NCI-H2107 treated with DMSO at 0.1 percent for 48 hours (cell line): ENCODE measurements at regions not wholly inside any gene's neighbourhood (a gene's known extent, or its start where the extent isn't known, plus 50 kb on each side); places are given as distances from the start of the nearest gene placed in this dataset.

Experiments used
- DNase-seq: peaks from one replicate; lab custom pipeline; 2025; ENCODE audit not compliant: unreplicated experiment; lab: John Stamatoyannopoulos, UW

DNA sequence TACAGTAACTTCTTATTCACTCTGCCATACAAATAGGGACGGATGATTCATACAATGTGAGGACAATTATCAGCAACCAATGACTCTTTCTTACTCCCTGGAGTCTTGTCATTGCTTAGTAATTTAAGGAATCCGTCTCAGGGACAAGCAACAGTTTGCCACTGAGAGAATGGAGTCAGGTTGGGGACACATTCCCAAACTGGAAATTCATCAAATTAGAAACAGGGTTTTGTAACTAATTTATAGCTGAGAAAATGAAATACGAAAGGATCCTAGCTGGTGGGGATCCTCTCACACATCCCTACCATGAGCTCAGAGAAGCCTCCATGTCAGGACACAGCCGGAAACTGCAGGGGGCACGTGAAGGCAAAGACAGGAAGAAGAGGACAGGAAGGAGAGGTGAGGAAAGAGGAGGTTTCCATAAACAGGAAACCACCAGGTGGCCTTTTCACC, 50.4 kb upstream of the KDR start:
- no peak for DNase-seq

DNA sequence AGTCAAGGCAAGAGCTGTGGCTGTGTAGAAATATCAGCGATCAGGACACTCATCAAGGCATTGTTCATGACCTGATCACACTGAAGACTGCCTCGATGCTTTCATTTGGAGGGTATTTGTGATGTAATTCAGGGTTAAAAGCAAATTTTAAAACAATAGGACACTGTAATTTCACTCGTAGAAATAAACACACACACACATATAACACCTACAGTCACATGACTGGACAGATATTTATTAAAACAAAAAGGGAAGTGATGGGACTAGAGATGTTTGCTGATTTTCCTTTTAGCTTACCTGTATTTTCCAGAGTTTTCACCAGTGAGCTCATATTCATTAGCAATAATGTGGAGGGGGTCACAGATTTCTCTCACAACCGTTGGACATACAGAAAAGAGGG, 51.1 kb upstream of the KDR start:
- no peak for DNase-seq

DNA sequence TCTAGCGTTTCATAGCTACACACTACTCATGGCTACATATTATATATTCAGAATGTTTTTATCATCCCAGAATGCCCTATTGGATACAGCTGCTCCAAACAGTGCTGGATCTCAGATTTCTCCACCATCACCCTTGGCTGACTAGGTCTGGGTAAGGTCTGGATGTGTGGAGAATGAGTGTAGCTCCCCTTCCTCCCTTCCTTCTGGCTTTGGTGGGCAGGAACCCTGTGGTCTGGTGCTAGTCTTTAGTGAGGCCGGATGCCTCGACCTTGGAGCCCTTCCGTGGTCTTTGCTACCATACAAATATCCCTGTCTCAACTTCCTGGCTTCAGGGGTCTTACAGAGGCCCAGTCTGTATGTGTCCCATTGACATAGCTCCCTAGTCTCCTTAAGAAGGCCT, 52.1 kb upstream of the KDR start:
- DNase-seq, result no peak

DNA sequence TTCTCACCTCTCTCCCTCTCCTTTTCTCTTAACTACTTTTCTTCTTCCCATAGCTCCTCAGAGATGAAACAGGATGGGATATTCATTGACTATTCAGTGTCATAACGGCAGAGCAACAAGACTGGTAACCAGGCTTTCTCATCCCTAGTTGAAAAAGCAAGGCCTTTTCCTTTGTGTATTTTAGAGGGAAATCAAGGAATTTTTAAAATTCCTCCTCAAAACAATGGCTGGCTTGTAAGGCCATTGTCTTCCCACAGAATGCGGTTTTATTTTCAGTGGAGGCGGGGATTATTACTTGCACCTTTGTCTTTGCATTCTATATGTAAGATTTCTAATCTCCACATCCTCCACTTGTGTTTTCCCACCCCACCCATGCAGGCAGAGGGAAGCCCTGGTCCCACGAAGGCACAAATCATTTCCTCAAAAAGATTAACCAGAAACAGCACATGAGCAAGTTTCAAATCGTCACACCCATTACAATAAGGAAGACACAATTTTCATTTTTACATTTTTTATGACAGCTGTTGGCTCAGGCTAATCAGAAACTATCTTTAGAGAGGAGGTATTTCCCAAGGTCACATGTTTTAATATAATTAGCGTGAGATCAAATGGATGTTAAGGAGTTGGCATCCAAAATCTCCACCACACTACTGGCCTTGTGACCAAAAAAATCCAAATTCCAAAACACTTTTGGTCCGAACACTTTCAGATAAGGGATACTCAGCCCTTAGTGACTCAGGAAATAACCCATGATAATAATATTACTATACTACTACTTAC, 53.0 kb upstream of the KDR start:
- DNase-seq, result no peak

DNA sequence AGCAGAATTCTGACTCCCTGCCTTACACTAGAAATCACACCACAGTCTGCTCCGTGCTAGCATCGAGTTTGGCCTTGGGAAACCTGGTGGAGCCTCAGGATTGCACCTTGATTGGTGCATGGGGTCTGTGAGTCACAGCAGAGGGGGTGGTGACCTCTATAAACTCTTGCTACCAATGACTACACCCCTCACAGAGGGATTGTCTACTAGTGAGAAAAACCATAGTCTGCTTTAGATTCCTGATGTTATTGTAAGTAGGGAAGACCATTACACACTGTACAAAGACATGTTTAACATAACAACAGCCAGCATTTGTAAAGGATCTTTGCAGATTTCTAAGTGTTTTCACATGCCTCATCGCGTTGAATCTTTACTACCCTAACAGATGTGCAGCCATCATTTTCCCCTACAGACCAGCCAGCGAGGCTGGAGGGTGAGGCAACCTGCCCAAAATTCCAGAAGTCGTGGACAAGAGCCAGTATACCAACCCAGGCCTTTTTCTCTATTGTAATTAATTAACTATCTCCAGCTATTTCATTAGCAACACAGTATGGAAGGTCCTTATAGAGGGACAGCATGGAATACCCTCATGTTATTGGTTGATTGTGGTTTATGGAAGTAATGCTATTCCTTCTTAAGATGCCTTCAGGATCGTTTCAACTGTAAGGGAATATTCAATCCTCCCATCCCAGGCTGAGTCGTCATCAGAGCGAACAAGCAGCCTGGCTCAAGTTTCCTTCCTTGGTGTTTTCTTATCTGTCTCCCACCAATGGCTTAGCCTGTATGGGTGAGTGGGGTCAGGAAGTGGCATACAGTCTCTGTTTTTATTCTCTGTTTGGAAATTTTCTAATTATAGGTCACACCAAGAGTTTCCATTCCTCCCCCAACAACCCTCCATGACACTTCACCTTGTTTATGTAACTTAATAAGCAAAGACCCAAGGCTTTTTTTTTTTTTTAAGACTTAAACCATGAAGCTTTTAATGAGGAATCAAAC, 55.9 kb upstream of the KDR start:
- no peak for DNase-seq

DNA sequence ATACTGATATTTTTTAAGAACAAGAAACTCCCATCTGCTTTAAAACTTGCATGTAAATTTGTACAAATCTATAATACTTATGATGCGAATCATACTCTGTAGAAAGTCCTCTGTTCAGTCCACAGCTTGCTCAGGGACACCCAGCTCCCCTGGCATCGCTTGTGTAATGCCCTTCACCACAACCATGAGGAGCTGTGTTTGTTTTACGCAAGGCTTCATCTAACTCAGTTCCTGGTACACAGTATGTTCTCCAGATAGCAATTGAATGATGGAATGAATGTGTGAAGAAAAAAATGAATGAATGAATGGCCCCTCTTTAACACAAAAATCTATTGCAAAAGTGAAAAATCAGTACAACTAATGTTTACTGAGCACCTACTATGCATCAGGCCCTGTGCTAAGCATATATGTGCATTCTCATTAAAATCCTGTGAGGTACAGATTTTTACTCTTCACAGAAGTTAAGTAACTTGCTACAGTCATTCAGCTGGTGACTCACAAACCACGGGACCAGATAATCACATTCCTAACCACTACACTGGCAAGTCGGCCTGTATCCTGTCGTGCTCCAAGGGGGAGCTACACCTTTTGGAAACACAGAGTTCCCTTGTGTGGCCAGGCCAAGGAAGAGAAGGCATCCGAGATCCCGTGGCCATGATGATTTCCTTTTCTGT, 58.7 kb upstream of the KDR start:
- no peak for DNase-seq

DNA sequence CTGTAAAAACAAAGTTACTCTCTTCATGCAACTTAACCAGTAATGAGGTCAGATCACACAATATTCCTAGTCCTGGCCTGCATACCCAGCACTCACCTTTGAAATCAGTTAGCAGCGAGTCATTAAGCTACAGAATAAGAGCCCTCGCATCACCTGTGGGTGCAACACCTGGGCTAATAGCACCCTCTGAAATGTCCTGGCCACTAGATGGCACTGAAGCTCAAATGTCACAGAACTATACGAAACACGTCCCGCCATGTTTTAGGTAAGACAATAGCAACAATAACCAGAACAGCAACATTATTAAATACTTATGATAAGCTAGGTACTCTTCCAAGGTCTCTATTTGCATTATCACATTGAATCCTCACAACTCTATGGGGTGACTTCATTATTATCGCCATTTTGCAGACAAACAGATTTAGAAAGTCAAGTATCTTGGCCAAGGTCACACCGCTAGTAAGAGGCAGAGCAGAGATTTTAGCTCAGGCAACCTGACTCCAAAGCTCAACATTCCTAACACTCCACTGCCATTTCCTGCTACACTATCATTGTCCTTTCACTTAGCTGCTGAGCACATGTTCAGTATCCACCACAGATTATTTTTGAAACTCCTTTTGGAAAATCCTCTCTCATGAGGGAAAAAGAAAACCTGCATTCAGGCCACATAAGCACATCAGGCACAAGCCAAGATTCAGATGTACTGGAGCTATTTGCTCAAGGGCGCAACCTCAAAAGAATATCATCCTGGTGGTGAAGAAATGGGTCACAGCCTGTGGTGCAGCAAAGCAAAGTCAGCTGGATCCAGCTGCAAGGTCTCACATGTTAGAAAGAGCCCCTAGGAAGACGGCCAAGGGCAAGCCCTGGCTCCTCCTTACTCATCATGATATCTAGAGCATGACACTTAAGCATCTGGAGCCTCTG, 59.5 kb upstream of the KDR start:
- peak; percentile 70 for DNase-seq

DNA sequence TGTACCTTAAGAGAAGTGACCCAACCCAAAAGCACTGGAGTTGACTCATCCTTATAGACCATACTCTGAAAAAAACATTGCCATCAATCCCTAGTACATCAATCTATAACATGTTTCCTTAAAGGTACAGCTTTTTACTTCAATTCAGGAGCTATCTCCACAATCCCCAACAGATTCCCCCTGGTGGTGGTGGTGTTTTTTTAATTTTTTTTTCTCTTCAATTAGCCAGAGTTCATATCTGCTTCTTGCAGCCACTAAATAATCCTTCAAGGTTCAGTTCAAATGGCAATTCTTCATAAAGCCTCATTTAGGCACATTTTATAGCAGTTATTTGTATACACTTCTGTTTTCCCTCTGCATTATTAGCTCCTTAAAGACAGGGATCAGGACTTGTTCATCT, 60.7 kb upstream of the KDR start:
- no peak for DNase-seq

DNA sequence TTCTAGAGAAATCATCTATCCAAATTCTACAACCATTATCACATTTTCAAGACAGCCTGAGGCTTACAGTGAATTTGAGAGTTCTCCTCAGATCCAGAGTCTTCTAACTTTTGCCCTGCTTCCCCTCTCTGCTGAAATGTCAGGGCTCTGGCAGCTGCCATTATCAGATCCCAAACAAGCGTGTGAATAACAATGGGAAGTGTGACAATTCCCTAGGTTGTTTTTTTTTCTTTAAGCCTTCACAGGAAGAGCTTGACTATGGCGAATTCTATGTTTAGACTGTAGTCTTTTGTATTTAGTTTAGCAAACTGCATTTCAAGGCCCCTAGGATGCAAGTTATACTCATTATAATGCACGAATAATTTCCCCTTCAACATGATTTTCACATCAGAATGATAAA, 61.3 kb upstream of the KDR start:
- DNase-seq, result no peak

DNA sequence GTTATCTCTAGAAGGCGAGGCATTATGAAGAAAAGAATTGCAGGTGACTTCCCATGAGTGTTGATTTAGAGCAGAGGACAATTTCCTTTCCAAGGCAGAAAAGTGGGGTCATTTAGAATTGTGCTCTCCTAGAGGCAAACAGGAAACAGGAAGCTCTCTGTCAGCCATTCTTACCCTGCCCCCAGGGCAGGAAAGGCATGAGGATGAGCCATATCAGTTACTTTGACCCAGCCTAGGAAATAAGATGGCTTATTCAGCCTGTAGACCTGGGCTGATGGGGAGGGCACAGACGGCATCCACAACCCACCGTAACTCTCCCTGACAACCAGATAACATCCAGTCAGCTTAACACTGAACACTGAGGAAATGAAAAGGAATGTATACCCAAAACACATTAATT, 88.8 kb upstream of the KDR start:
- DNase-seq, result no peak

DNA sequence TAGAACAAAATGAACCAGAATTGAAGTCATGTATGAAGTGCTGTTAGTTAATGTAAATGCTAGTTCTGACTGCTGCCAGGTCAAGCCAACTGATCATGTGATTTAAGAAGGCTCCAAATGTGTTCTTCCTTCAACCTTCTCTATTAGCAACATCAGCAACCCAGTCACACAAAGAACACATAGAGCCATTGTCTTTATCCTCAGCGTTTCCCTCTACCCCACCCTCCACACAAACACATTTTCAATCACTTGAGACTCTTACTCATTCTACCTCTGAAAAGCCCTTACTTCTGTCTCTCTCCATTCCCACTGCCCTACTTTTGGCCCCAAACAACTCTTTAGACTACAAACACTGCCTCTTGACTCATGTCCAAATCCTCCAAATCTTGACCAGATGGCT, 89.7 kb upstream of the KDR start:
- DNase-seq, result no peak

DNA sequence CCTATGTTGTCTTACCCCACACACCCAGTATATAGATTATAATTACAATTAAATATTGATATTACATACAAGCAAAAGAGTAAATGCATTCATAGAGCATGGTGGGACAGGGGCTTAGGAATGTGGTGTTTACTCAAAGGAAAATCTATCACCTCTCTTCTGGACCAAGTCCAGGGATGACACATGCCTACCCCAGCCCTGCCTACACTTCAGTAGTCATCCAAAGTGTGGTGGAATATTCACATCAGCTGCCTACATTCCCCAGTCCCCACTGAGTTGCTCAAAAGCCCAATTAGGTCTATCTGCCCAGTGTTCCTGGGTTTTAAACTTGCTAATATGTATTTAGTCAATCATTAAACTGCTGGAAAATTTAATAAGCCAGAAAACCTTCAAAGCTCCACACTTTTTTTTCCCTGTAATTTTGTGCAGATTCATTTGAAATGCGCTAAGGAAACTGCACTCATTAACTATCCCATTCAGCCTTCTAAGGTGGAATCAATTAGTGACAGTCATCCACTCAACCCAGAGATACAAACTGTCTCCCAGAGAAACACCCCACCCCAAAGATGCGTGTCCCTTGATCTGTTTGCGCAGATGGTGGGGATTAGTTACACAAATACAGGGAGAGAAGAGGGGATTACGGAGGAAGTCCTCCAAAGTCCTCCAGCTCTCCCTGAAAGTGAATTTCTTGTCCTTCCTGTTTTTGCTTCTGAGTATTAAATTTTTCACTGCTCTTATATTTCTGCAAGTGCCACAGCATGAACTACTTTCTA, 91.7 kb upstream of the KDR start:
- DNase-seq, result no peak

DNA sequence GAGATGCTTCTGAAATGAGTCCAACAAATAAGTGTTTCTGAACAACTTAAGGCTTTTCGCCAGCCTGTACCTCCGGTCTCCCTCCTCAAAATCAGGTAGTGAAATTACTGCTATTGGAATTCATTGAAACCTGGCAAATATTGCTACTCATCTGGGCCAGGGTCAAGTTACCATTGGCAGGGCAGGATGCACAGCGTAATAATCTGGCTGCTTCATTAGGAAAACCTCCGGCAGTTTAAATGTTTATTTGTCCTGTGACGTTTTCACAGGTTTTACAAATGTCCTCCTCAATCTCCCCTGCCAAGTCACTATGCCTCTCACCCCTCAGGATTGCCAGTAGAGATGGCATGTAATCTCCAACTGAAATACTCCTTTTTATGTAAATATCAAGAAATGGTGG, 92.6 kb upstream of the KDR start:
- DNase-seq, result no peak

DNA sequence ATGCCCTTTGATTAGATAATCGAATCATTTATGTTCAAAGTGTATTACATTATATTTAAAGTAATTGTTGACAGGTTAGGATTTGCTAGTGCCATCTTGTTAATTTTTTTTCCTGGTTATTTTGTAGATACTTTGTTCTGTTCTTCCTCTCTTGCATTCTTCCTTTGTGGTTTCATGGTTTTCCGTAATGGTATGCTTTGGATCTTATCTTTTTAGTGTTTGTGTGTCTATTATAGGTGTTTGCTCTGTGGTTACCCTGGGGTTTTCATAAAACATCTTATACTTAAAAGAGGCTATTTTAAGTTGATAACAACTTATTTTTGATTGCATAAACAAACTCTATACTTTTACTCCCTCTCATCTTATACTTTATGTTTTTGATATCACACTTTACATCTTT, 108.2 kb upstream of the SRD5A3 start:
- DNase-seq, result no peak

DNA sequence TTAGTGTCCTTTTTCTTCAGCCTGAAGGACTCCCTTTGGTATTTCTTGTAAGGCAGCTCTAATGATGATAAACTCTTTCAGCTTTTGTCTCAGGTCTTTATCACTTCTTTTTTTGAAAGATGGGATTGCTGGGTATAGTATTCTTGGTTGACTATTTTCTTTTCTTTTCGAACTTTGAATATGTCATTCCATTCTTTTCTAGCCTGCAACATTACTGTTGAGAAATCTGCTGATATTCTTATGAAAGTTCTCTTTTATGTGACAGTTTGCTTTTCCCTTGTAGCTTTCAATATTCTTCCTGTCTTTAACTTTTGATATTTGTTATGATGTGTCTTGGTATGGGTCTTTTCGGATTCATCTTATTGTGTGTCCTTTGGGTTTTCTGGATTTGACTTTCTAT, 107.6 kb upstream of the SRD5A3 start:
- DNase-seq, result no peak

DNA sequence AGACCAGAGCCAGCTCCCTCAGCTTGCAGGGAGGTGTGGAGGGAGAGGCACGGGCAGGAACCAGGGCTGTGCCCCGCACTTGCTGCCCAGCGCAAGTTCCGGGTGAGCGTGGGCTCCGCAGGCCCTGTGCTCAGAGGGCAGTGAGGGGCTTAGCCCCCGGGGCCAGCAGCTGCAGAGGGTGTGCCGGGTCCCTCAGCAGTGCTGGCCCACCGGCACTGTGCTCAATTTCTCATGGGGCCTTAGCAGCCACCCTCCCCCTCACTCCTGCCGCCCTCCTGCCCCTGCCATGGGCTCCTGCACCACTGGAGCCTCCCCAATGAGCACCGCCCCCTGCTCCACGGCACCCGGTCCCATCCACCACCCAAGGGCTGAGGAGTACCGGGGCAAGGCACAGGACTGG, 104.6 kb upstream of the SRD5A3 start:
- no peak for DNase-seq

DNA sequence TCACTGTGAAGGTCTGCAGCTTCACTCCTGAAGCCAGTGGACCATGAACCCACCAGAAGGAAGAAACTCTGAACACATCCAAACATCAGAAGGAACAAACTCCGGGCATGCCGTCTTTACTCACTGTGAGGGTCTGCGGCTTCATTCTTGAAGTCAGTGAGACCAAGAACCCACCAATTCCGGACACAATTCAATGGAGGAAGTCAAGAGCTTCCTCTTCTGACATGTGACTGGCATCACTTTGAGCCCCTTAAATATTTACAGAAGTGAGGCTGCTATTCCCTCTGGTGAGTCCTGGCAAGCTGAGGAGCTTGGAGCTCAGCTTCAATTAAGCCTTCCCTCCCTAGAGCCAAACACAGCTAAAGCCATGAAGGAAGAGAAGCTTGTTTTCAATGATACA, 103.5 kb upstream of the SRD5A3 start:
- no peak for DNase-seq

DNA sequence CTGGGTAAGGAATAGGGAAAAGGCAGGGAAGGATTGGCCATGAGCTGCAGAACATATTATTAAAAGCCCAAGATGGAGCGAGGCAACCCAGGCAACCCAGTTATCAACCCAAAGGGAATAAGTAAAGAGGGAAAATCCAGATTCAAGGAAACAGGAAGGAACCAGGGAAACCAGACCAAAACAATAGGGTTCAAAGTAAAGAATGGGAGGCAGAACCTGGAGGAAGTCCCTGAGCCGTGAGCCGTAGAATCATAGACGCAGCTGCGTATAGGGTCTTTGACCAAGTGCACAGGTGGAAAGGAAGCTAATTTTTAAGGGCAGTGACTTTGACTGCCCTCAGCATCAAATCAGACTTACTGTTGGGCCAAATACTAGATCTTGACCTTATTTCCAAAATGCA, 98.5 kb upstream of the SRD5A3 start:
- no peak for DNase-seq

DNA sequence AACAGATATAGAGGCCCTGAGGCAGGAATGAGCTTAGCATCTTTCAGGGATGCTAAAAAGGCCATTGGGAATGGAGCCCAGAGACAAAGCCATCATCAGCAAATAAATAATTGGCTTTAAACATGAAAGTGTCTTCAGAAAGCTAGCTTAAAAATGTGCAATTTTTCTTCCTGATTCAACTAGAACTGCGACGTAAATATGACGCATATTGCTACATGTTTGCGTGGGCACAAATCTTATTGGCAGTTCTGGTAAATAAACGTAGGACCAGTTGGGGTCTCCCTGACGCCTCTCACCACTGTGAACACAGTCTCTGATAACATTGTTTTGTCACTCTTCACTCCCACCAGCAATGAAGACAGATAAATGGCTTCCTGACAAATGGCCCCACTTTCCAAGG, 97.3 kb upstream of the SRD5A3 start:
- DNase-seq, result no peak

DNA sequence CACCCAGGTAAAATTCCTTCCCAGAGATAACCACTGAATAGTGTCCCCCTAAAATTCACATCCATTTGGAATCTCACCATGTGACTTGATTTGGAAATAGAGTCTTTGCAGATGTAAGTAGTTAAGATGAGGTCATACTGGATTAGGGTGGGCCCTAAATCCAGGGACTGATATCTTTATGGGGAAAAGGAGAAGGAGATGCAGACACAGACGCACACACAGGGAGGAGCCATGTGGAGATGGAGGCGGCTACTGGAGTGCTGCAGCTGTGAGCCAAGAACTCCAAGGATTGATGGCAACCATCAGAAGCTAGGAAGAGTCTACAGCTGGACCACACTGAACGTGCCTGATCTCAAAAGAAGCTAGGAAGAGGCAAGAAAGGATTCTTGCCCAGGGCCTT, 96.6 kb upstream of the SRD5A3 start:
- no peak for DNase-seq
